H1 (cell line): ENCODE measurements at regions not wholly inside any gene's neighbourhood (a gene's known extent, or its start where the extent isn't known, plus 50 kb on each side); places are given as distances from the start of the nearest gene placed in this dataset.

Experiments used
- CHD7 ChIP-seq: fragments of 300-600 bp; sonication (generic); IDR thresholded peaks from 2 replicates; pipeline ENCODE4 v1.7.1; 2012; ENCODE audit warnings: low read length, moderate library complexity, mild to moderate bottlenecking, inconsistent platforms; ENCODE audit not compliant: insufficient replicate concordance
- CREB1 ChIP-seq: IDR thresholded peaks from 2 replicates; pipeline ENCODE4 v1.6.1; 2012; ENCODE audit warnings: inconsistent platforms
- SUZ12 ChIP-seq: fragments of 200-600 bp; sonication (generic); IDR thresholded peaks from 2 replicates; pipeline ENCODE4 v1.6.1; 2012; ENCODE audit warnings: mild to moderate bottlenecking, inconsistent platforms, low read length, moderate library complexity, mixed read lengths

- TF ChIP-seq CREB1 (no peak), CHD7 (no peak), SUZ12 (no peak)
Measured at GRCh38 chr6:6392214-6393068, 72.0 kb upstream of the F13A1 start (continued).
